ENCODE measurements at regions not wholly inside any gene's neighbourhood (a gene's known extent, or its start where the extent isn't known, plus 50 kb on each side); places are given as distances from the start of the nearest gene placed in this dataset.

DNA sequence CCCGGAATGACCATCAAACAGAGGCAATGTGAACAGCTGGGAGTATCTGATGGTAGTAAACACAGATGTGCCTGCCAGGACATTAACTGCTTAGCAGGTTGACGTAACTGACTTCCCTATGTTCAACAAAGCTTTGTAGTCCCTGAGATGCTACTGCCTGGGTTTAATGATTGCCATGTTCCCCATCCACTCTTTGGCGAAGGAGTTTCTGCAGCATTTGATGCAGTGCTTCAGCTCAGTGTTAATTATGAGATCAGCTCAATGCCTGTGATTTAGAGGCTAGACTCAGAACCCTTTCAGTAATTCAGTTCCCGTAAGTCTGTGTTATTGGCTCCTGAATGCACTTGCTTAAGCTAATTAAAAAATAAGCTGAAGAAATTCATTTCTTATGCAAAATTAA, 547.3 kb upstream of the ZNF608 start:
- intact Hi-C loops (cut with micrococcal nuclease) (no loop called here), dilution Hi-C loops (cut with MboI; ENCODE audit: extremely low pct_ligation_motif_present, low sequenced_read_pairs) (no loop called here)
- Histone ChIP-seq H3K27ac (ENCODE audit: insufficient read depth, low read depth, low read length) (no peak overlapping the region), H3K4me3 (replicated peaks in 1 of 3; ENCODE audit: insufficient read depth in 1 of 3, low read depth in 1 of 3, low read length in 3 of 3) (no peak overlapping the region), H3K4me1 (ENCODE audit: control insufficient read depth, extremely low read depth, insufficient read depth, low read length) (peaks cover 4% of the 10 kb centered on the region), H3K27me3 (ENCODE audit: control insufficient read depth in 2 of 2, insufficient read depth in 2 of 2, low read length in 2 of 2) (no peaks in the 10 kb centered on the region), H3K9ac (replicated peaks; ENCODE audit: extremely low read depth, insufficient read depth, low read length) (no peak overlapping the region), H2AFZ (ENCODE audit: low read depth, low read length) (no peak overlapping the region), H3K9me1 (replicated peaks; ENCODE audit: control insufficient read depth, extremely low read depth, insufficient read depth, low read length) (no peaks in the 10 kb centered on the region), H4K20me1 (replicated peaks; ENCODE audit: control insufficient read depth, extremely low read depth, insufficient read depth, low read length) (no peaks in the 10 kb centered on the region), H3K4me2 (ENCODE audit: insufficient read depth, low read length) (no peak overlapping the region), H3K9me3 (replicated peaks; ENCODE audit: control insufficient read depth, insufficient read depth, low read length) (no peaks in the 10 kb centered on the region), H3K79me2 (ENCODE audit: control insufficient read depth, insufficient read depth, low read length) (no peaks in the 10 kb centered on the region), H3K36me3 (ENCODE audit: control insufficient read depth in 2 of 2, extremely low read depth in 1 of 2, insufficient read depth in 2 of 2, low read length in 2 of 2) (no peaks in the 10 kb centered on the region)
- FAIRE-seq (no peak), DNase-seq (ENCODE audit: low read depth, low spot score) (no peak)
- no TSS peak for BruUV-seq (replicated peaks)
- POLR2A ChIA-PET = no interaction called here
- CTCF ChIA-PET = no interaction called here
- no peak for TF ChIP-seq FOS (IDR thresholded peaks at IDR 0.05; ENCODE audit: borderline replicate concordance, insufficient read depth, low read length)
- TF ChIP-seq, protein P1, sequence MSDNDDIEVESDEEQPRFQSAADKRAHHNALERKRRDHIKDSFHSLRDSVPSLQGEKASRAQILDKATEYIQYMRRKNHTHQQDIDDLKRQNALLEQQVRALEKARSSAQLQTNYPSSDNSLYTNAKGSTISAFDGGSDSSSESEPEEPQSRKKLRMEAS (IDR thresholded peaks at IDR 0.05; ENCODE audit: insufficient read depth, insufficient read length) = no peak
- TF ChIP-seq MYC (IDR thresholded peaks at IDR 0.05; ENCODE audit: low read depth, low read length) = no peak
- no peak for TF ChIP-seq POLR2AphosphoS5 (IDR thresholded peaks at IDR 0.05; ENCODE audit: insufficient read depth, low read depth, low read length)
- TF ChIP-seq, protein P2, sequence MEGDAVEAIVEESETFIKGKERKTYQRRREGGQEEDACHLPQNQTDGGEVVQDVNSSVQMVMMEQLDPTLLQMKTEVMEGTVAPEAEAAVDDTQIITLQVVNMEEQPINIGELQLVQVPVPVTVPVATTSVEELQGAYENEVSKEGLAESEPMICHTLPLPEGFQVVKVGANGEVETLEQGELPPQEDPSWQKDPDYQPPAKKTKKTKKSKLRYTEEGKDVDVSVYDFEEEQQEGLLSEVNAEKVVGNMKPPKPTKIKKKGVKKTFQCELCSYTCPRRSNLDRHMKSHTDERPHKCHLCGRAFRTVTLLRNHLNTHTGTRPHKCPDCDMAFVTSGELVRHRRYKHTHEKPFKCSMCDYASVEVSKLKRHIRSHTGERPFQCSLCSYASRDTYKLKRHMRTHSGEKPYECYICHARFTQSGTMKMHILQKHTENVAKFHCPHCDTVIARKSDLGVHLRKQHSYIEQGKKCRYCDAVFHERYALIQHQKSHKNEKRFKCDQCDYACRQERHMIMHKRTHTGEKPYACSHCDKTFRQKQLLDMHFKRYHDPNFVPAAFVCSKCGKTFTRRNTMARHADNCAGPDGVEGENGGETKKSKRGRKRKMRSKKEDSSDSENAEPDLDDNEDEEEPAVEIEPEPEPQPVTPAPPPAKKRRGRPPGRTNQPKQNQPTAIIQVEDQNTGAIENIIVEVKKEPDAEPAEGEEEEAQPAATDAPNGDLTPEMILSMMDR (IDR thresholded peaks at IDR 0.05; ENCODE audit: extremely low read depth in 1 of 2, insufficient read depth in 1 of 2, low read depth in 1 of 2, low read length in 2 of 2) = no peak

DNA sequence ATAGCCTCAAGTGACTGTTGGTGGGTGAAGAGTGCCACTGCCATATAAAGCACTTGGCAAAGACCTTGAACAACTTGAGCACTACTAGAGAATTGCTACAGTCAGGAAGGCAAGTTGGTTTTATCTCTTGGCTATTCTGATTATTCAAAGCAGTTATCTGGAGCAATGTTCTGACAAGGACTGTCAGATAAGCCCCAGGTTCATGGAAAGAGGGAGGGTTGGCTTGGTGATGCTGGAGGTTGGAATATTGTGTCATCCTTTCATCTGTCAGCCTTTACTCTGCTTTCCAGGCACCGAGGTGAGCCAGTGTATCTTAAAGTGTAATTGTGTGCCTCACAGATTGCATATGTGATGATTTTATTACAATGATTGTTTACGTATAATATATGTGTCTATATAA, 548.4 kb upstream of the ZNF608 start:
- no peaks in the 10 kb centered on the region for H3K79me2 ChIP-seq (ENCODE audit: control insufficient read depth, insufficient read depth, low read length)
- ChIA-PET POLR2A (no interaction called here), CTCF (interaction anchor here (0.9 to 1.2 kb wide), 3 partner anchors 7 to 17 kb away, joined by 3 to 4 read pairs (median 3); no protein-coding TSS in a partner anchor)
- H2AFZ ChIP-seq (ENCODE audit: low read depth, low read length) = no peak overlapping the region
- dilution Hi-C loops (cut with MboI; ENCODE audit: extremely low pct_ligation_motif_present, low sequenced_read_pairs) (no loop called here), intact Hi-C loops (cut with micrococcal nuclease) (no loop called here)
- no peaks in the 10 kb centered on the region for H3K9me1 ChIP-seq (replicated peaks; ENCODE audit: control insufficient read depth, extremely low read depth, insufficient read depth, low read length)
- BruUV-seq (replicated peaks) = no TSS peak
- peaks cover 4% of the 10 kb centered on the region for H3K4me1 ChIP-seq (ENCODE audit: control insufficient read depth, extremely low read depth, insufficient read depth, low read length)
- H3K27me3 ChIP-seq (ENCODE audit: control insufficient read depth in 2 of 2, insufficient read depth in 2 of 2, low read length in 2 of 2) = no peaks in the 10 kb centered on the region
- FAIRE-seq (no peak), DNase-seq (ENCODE audit: low read depth, low spot score) (no peak)
- H3K9me3 ChIP-seq (replicated peaks; ENCODE audit: control insufficient read depth, insufficient read depth, low read length) = no peaks in the 10 kb centered on the region
- H3K36me3 ChIP-seq (ENCODE audit: control insufficient read depth in 2 of 2, extremely low read depth in 1 of 2, insufficient read depth in 2 of 2, low read length in 2 of 2) = no peaks in the 10 kb centered on the region
- H4K20me1 ChIP-seq (replicated peaks; ENCODE audit: control insufficient read depth, extremely low read depth, insufficient read depth, low read length) = no peaks in the 10 kb centered on the region
- H3K9ac ChIP-seq (replicated peaks; ENCODE audit: extremely low read depth, insufficient read depth, low read length) = no peak overlapping the region
- no peak overlapping the region for H3K4me3 ChIP-seq (replicated peaks in 1 of 3; ENCODE audit: insufficient read depth in 1 of 3, low read depth in 1 of 3, low read length in 3 of 3)
- no peak overlapping the region for H3K4me2 ChIP-seq (ENCODE audit: insufficient read depth, low read length)
- no peak overlapping the region for H3K27ac ChIP-seq (ENCODE audit: insufficient read depth, low read depth, low read length)
- TF ChIP-seq MYC (IDR thresholded peaks at IDR 0.05; ENCODE audit: low read depth, low read length) = no peak
- no peak for TF ChIP-seq POLR2A (IDR thresholded peaks at IDR 0.05; ENCODE audit: low read depth, low read length)
- TF ChIP-seq FOS (IDR thresholded peaks at IDR 0.05; ENCODE audit: borderline replicate concordance, insufficient read depth, low read length) = no peak
- TF ChIP-seq, protein P2 (IDR thresholded peaks at IDR 0.05; ENCODE audit: extremely low read depth in 1 of 2, insufficient read depth in 1 of 2, low read depth in 1 of 2, low read length in 2 of 2) = no peak

Measured in endothelial cell of umbilical vein (primary cell).